ENCODE measurements at regions not wholly inside any gene's neighbourhood (a gene's known extent, or its start where the extent isn't known, plus 50 kb on each side); places are given as distances from the start of the nearest gene placed in this dataset.

- H3K4me3 ChIP-seq: no peak overlapping the region
- no peak for TF ChIP-seq CTCF (IDR thresholded peaks at IDR 0.05)
- intact Hi-C loops (cut with DNase I, micrococcal nuclease): no loop called here
- DNase-seq: no peak
- H3K36me3 ChIP-seq (ENCODE audit: low read depth): no peaks in the 10 kb centered on the region
- no peaks in the 10 kb centered on the region for H3K9me3 ChIP-seq
- peaks cover 8% of the 10 kb centered on the region for H3K4me1 ChIP-seq (ENCODE audit: low read depth)
- no peak for ATAC-seq
Measured at GRCh38 chr7:80386686-80387085, 125.2 kb downstream of the GNAT3 start.

- no peak for TF ChIP-seq CTCF (IDR thresholded peaks at IDR 0.05)
- Histone ChIP-seq H3K4me3 (no peak overlapping the region), H3K36me3 (ENCODE audit: low read depth) (no peaks in the 10 kb centered on the region), H3K4me1 (ENCODE audit: low read depth) (peaks cover 8% of the 10 kb centered on the region), H3K9me3 (no peaks in the 10 kb centered on the region)
- ATAC-seq: peak; percentile 87
- intact Hi-C loops (cut with DNase I, micrococcal nuclease): no loop called here
- DNase-seq: no peak
Measured at GRCh38 chr7:80385508-80385907, 126.4 kb downstream of the GNAT3 start.

- Histone ChIP-seq H3K36me3 (ENCODE audit: low read depth) (no peaks in the 10 kb centered on the region), H3K9me3 (no peaks in the 10 kb centered on the region), H3K4me3 (no peak overlapping the region), H3K4me1 (ENCODE audit: low read depth) (peaks cover 6% of the 10 kb centered on the region)
- ATAC-seq (no peak), DNase-seq (no peak)
- intact Hi-C loops (cut with DNase I, micrococcal nuclease): no loop called here
- no peak for TF ChIP-seq CTCF (IDR thresholded peaks at IDR 0.05)
Measured at GRCh38 chr7:80380957-80381356, 130.9 kb downstream of the GNAT3 start.

DNA sequence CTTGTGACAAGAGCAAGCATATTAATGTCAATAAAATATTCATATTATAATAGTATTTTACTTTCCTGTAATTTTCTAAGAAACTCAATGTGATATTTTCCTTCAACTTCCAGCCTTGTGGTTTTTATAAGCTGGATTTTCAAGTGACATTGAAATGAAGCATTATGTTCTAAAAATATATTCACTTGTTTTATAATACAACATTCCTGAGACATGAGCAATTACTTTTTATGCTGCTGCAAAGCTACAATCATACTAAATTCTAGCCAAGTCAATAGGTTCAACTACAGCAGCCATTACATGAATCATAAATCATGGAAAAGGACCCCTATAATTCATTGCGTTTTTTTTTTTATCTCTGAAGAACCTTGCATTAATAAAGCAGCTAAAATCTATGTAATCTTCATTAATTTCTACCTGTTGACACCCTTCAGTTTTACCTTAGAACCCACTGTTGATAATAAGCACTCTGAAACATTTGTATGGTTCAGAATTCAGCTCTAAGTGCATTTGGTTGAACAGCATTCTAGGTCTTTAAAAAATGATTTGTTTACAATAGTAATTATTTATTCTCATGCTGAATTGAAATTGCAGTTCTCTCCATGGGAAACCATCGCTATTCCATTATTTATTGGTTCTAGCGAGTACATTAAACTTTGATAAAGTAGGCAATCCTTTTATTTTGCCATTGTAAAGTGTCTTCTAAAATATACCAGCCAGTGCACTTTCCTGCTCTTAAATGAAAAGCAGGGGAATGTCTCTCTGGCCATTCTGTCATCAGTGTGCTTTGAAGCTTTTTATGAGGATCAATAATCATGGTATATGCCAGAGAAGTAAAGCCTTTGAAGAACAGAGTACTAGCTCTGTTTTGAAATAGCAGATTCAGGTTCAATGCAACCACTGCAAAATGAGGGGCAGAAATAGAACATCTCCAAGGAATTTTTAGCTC is 132.6 kb downstream of the GNAT3 start:
- no peak for ATAC-seq

GRCh38 chr7:80374321-80374720 is 137.5 kb downstream of the GNAT3 start:
- H3K4me3 ChIP-seq: no peak overlapping the region
- H3K9me3 ChIP-seq: no peaks in the 10 kb centered on the region
- TF ChIP-seq CTCF (IDR thresholded peaks at IDR 0.05): no peak
- DNase-seq: no peak
- no peaks in the 10 kb centered on the region for H3K4me1 ChIP-seq (ENCODE audit: low read depth)
- ATAC-seq: no peak
- intact Hi-C loops (cut with DNase I, micrococcal nuclease): no loop called here
- H3K36me3 ChIP-seq (ENCODE audit: low read depth): no peaks in the 10 kb centered on the region

More for the DNA sequence above, 132.6 kb downstream of the GNAT3 start:
- intact Hi-C loops (cut with DNase I, micrococcal nuclease): no loop called here
- TF ChIP-seq CTCF (IDR thresholded peaks at IDR 0.05): no peak
- no peak for DNase-seq
- Histone ChIP-seq H3K4me3 (no peak overlapping the region), H3K4me1 (ENCODE audit: low read depth) (no peaks in the 10 kb centered on the region), H3K9me3 (no peaks in the 10 kb centered on the region), H3K36me3 (ENCODE audit: low read depth) (no peaks in the 10 kb centered on the region)
